ENCODE measurements at regions not wholly inside any gene's neighbourhood (a gene's known extent, or its start where the extent isn't known, plus 50 kb on each side); places are given as distances from the start of the nearest gene placed in this dataset.

- TF ChIP-seq YY1 (IDR thresholded peaks at IDR 0.05; ENCODE audit: borderline replicate concordance in 1 of 3, control insufficient read depth in 1 of 3, extremely low read depth in 1 of 3, insufficient read depth in 3 of 3, insufficient read length in 1 of 3, insufficient replicate concordance in 2 of 3, low read depth in 1 of 3, low read length in 2 of 3): no peak
- TF ChIP-seq AFF4 (CRISPR knock-in tag; IDR thresholded peaks at IDR 0.05): no peak
Observed at GRCh38 chr9:126150411-126151030, 176.1 kb upstream of the MVB12B start (continued).

DNA sequence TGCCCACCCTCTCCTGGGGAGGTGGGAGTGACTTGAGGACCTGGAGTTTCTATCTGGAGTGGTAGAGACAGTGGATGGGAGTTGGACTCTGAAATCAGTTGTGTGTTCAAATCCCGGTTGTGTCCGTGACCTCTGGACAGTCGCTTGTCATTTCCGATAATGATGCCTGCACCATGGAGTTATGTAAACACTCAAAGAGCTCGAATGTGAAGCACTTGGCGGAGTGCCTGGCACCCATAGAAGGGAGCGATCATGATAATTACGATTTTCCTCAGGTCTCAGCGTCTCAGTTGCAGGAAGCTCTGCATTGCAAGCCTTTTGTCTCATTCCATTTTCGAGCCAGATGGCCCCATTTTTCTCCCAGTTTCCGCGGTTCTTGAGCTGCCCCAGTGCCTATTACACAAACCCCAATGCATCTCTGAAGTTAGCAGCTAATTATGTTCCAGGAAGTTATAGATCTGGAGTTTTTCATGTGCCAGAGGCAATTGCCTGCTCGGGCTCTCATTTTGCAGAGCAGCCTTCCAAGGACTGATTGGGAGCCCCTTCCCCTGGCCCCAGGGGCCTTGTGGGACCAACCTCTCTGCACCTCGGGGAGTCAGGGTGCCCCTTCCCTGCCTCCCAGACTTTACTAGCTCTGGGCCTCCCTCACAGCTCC lies 175.5 kb upstream of the MVB12B start:
- WGBS (ENCODE audit: insufficient coverage, low coverage, missing lambda C conversion rate): 2% methylated on average over 14 of the region's 14 CpGs
- peaks cover 12 to 25% of the 10 kb centered on the region in 2 experiments; a peak in 4 of 5 replicates for H3K27me3 ChIP-seq (ENCODE audit: control insufficient read depth in 2 of 2, insufficient read depth in 2 of 2, low read length in 2 of 2)
- no peak overlapping the region for H3K4me3 ChIP-seq
- H3K36me3 ChIP-seq (ENCODE audit: control insufficient read depth, insufficient read depth, low read length): no peaks in the 10 kb centered on the region
- no peak overlapping the region for H3K27ac ChIP-seq (ENCODE audit: extremely low read depth, low read depth, low read length)
- no peaks in the 10 kb centered on the region for H3K79me2 ChIP-seq (ENCODE audit: control insufficient read depth, insufficient read depth, low read length)
- BruUV-seq (replicated peaks): no TSS peak
- no peaks in the 10 kb centered on the region for H3K4me1 ChIP-seq (replicated peaks in 1 of 2; ENCODE audit: control insufficient read depth in 2 of 2, insufficient read depth in 2 of 2, low read length in 2 of 2)
- no peak for FAIRE-seq
- in situ Hi-C loops (cut with MboI) (no loop called here), intact Hi-C loops (cut with micrococcal nuclease) (no loop called here)
- no peak for DNase-seq (ENCODE audit: extremely low read depth in 1 of 4, low spot score in 3 of 4)
- ChIA-PET CTCF (ENCODE audit: low intra/inter-chr PET ratio) (interaction anchor here (0.7 kb wide), 1 partner anchor 608 kb away, joined by 3 read pairs; no protein-coding TSS in a partner anchor), POLR2A (no interaction called here)
- H3K9me3 ChIP-seq (replicated peaks; ENCODE audit: control insufficient read depth, insufficient read depth, low read depth, low read length): no peaks in the 10 kb centered on the region
- H4K20me1 ChIP-seq (replicated peaks; ENCODE audit: control insufficient read depth, insufficient read depth, low read length): 0 out of 2 replicates have a peak, but pooled peaks cover 3% of the 10 kb centered on the region
- no peak for ATAC-seq
- H3K9me1 ChIP-seq (ENCODE audit: control insufficient read depth, insufficient read depth, low read length): no peaks in the 10 kb centered on the region
- H2AFZ ChIP-seq (ENCODE audit: low read depth, low read length): no peak overlapping the region
- H3K9ac ChIP-seq (ENCODE audit: insufficient read depth in 1 of 2, low read depth in 2 of 2, low read length in 2 of 2): no peak overlapping the region
- no peak overlapping the region for H3K4me2 ChIP-seq (ENCODE audit: insufficient read depth, low read length)
- TF ChIP-seq NELFE (IDR thresholded peaks at IDR 0.05; ENCODE audit: insufficient read depth, insufficient read length) (no peak), ZNF311 (CRISPR knock-in tag; IDR thresholded peaks at IDR 0.05) (no peak), TSHZ1 (CRISPR knock-in tag; IDR thresholded peaks at IDR 0.05) (no peak), CTBP1 (IDR thresholded peaks at IDR 0.05; ENCODE audit: borderline replicate concordance) (no peak), SP2 (IDR thresholded peaks at IDR 0.05; ENCODE audit: extremely low read depth, low read depth, low read length, poor library complexity, severe bottlenecking) (no peak), ZNF263 (CRISPR knock-in tag; IDR thresholded peaks at IDR 0.05; ENCODE audit: borderline replicate concordance) (no peak), ZNF717 (CRISPR knock-in tag; IDR thresholded peaks at IDR 0.05) (no peak), NEUROD1 (IDR thresholded peaks at IDR 0.05; ENCODE audit: borderline replicate concordance, low read depth, low read length, partially characterized antibody) (no peak), PRMT5 (CRISPR knock-in tag; IDR thresholded peaks at IDR 0.05) (no peak), NFIC (IDR thresholded peaks at IDR 0.05) (no peak)

Measured in K562 (cell line).